ENCODE measurements at regions not wholly inside any gene's neighbourhood (a gene's known extent, or its start where the extent isn't known, plus 50 kb on each side); places are given as distances from the start of the nearest gene placed in this dataset.
A peak's percentile ranks its signal among the peaks of the same experiment; 100 is the strongest.

GRCh38 chr2:64837116-64837731, 152.0 kb upstream of the SLC1A4 start:
- H3K27me3 ChIP-seq (ENCODE audit: control insufficient read depth, insufficient read depth, low read length): no peaks in the 10 kb centered on the region
- no peaks in the 10 kb centered on the region for H3K9me3 ChIP-seq (ENCODE audit: control insufficient read depth, low read length)
- no peaks in the 10 kb centered on the region for H3K36me3 ChIP-seq (ENCODE audit: control insufficient read depth, insufficient read depth, low read length)
- H3K4me2 ChIP-seq (ENCODE audit: low read length): no peak overlapping the region
- H3K9ac ChIP-seq: no peak overlapping the region
- no peak overlapping the region for H3K27ac ChIP-seq
- TF ChIP-seq, protein P1, sequence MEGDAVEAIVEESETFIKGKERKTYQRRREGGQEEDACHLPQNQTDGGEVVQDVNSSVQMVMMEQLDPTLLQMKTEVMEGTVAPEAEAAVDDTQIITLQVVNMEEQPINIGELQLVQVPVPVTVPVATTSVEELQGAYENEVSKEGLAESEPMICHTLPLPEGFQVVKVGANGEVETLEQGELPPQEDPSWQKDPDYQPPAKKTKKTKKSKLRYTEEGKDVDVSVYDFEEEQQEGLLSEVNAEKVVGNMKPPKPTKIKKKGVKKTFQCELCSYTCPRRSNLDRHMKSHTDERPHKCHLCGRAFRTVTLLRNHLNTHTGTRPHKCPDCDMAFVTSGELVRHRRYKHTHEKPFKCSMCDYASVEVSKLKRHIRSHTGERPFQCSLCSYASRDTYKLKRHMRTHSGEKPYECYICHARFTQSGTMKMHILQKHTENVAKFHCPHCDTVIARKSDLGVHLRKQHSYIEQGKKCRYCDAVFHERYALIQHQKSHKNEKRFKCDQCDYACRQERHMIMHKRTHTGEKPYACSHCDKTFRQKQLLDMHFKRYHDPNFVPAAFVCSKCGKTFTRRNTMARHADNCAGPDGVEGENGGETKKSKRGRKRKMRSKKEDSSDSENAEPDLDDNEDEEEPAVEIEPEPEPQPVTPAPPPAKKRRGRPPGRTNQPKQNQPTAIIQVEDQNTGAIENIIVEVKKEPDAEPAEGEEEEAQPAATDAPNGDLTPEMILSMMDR (IDR thresholded peaks at IDR 0.05): no peak
- H3K4me3 ChIP-seq (ENCODE audit: low read depth, low read length): no peak overlapping the region
- H3K79me2 ChIP-seq: no peaks in the 10 kb centered on the region
- H3K4me1 ChIP-seq: no peaks in the 10 kb centered on the region
- no peak overlapping the region for H2AFZ ChIP-seq

GRCh38 chr2:64837925-64838641, 151.1 kb upstream of the SLC1A4 start:
- no peaks in the 10 kb centered on the region for H3K36me3 ChIP-seq (ENCODE audit: control insufficient read depth, insufficient read depth, low read length)
- H3K4me3 ChIP-seq (ENCODE audit: low read depth, low read length): no peak overlapping the region
- H3K79me2 ChIP-seq: no peaks in the 10 kb centered on the region
- TF ChIP-seq, protein P1 (IDR thresholded peaks at IDR 0.05): no peak
- H2AFZ ChIP-seq: no peak overlapping the region
- H3K9me3 ChIP-seq (ENCODE audit: control insufficient read depth, low read length): no peaks in the 10 kb centered on the region
- no peak overlapping the region for H3K9ac ChIP-seq
- H3K27ac ChIP-seq: no peak overlapping the region
- no peak overlapping the region for H3K4me2 ChIP-seq (ENCODE audit: low read length)
- H3K4me1 ChIP-seq: no peaks in the 10 kb centered on the region
- H3K27me3 ChIP-seq (ENCODE audit: control insufficient read depth, insufficient read depth, low read length): no peaks in the 10 kb centered on the region

- Histone ChIP-seq H3K4me3 (ENCODE audit: low read depth, low read length) (no peak overlapping the region), H3K4me2 (ENCODE audit: low read length) (no peak overlapping the region), H3K9ac (no peak overlapping the region), H3K36me3 (ENCODE audit: control insufficient read depth, insufficient read depth, low read length) (no peaks in the 10 kb centered on the region), H3K9me3 (ENCODE audit: control insufficient read depth, low read length) (no peaks in the 10 kb centered on the region), H3K79me2 (no peaks in the 10 kb centered on the region), H3K27ac (no peak overlapping the region), H3K4me1 (no peaks in the 10 kb centered on the region), H2AFZ (no peak overlapping the region), H3K27me3 (ENCODE audit: control insufficient read depth, insufficient read depth, low read length) (no peaks in the 10 kb centered on the region)
- TF ChIP-seq, protein P1 (IDR thresholded peaks at IDR 0.05): no peak
Measured at GRCh38 chr2:64838817-64839216, 150.4 kb upstream of the SLC1A4 start.

DNA sequence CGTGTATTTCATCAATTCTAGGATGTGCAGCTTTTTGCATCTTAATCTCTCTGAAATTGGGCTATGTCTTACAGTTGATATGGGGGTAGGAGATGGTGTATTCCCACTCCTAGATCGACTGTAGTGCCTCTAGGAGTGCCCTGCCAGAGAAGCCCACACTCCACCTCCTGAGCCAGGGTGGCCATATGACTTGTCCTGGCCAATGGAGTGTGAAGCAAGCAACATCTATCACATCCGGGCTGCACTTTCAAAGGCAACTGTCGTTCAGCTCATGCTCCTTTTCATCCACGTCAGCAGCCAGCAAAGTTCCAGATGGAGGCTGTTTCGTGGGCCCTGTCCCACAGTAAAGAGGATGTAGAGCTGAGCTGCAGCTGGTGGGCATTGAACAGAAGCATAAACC, 149.4 kb upstream of the SLC1A4 start:
- H2AFZ ChIP-seq: peak overlapping the region; percentile 70
- H3K27ac ChIP-seq: no peak overlapping the region
- H3K79me2 ChIP-seq: no peaks in the 10 kb centered on the region
- TF ChIP-seq, protein P1 (IDR thresholded peaks at IDR 0.05): no peak
- H3K9ac ChIP-seq: no peak overlapping the region
- H3K4me2 ChIP-seq (ENCODE audit: low read length): no peak overlapping the region
- no peaks in the 10 kb centered on the region for H3K36me3 ChIP-seq (ENCODE audit: control insufficient read depth, insufficient read depth, low read length)
- H3K9me3 ChIP-seq (ENCODE audit: control insufficient read depth, low read length): no peaks in the 10 kb centered on the region
- H3K4me3 ChIP-seq (ENCODE audit: low read depth, low read length): no peak overlapping the region
- no peaks in the 10 kb centered on the region for H3K4me1 ChIP-seq
- no peaks in the 10 kb centered on the region for H3K27me3 ChIP-seq (ENCODE audit: control insufficient read depth, insufficient read depth, low read length)
